ENCODE measurements at regions not wholly inside any gene's neighbourhood (a gene's known extent, or its start where the extent isn't known, plus 50 kb on each side); places are given as distances from the start of the nearest gene placed in this dataset.

GRCh38 chr6:159404296-159404695, 235.1 kb downstream of the FNDC1 start:
- no peaks in the 10 kb centered on the region for H3K79me2 ChIP-seq (ENCODE audit: control insufficient read depth, insufficient read depth, low read length)
- H3K36me3 ChIP-seq (ENCODE audit: control insufficient read depth in 2 of 2, extremely low read depth in 1 of 2, insufficient read depth in 2 of 2, low read length in 2 of 2), result no peaks in the 10 kb centered on the region
- H4K20me1 ChIP-seq (ENCODE audit: control insufficient read depth, extremely low read depth, insufficient read depth, low read length), result no peaks in the 10 kb centered on the region
- H3K9me3 ChIP-seq (ENCODE audit: control insufficient read depth, low read depth, low read length), result no peaks in the 10 kb centered on the region
- DNase-seq (ENCODE audit: low read depth, low spot score), result no peak
- dilution Hi-C loops (cut with MboI; ENCODE audit: extremely low pct_ligation_motif_present, low sequenced_read_pairs), result no loop called here
- no peaks in the 10 kb centered on the region for H3K9me1 ChIP-seq (ENCODE audit: control insufficient read depth, extremely low read depth, insufficient read depth, low read length)
- no peak overlapping the region for H2AFZ ChIP-seq (ENCODE audit: control insufficient read depth, low read length)
- no peak overlapping the region for H3K27ac ChIP-seq (ENCODE audit: control insufficient read depth, insufficient read depth, low read length)
- H3K4me3 ChIP-seq (ENCODE audit: control insufficient read depth in 2 of 3, extremely low read depth in 1 of 3, insufficient read depth in 2 of 3, low read depth in 1 of 3, low read length in 3 of 3), result no peak overlapping the region
- FAIRE-seq, result no peak
- H3K27me3 ChIP-seq (ENCODE audit: control insufficient read depth, extremely low read depth, insufficient read depth, low read length), result no peaks in the 10 kb centered on the region
- TF ChIP-seq EZH2 (IDR thresholded peaks at IDR 0.05; ENCODE audit: low read length) (no peak), CTCF (optimal IDR thresholded peaks at IDR 0.05 in 1 of 3, IDR thresholded peaks at IDR 0.05 in 1 of 3, conservative IDR thresholded peaks at IDR 0.05 in 1 of 3; ENCODE audit: extremely low read depth in 1 of 3, insufficient read depth in 2 of 3, low read length in 3 of 3) (no peak)
- no peak overlapping the region for H3K4me2 ChIP-seq (ENCODE audit: control insufficient read depth, extremely low read depth, insufficient read depth, low read depth, low read length)
- no peak overlapping the region for H3K9ac ChIP-seq (ENCODE audit: control insufficient read depth, extremely low read depth, insufficient read depth, low read length)
- H3K4me1 ChIP-seq (ENCODE audit: control insufficient read depth, extremely low read depth, insufficient read depth, low read length), result no peaks in the 10 kb centered on the region

DNA sequence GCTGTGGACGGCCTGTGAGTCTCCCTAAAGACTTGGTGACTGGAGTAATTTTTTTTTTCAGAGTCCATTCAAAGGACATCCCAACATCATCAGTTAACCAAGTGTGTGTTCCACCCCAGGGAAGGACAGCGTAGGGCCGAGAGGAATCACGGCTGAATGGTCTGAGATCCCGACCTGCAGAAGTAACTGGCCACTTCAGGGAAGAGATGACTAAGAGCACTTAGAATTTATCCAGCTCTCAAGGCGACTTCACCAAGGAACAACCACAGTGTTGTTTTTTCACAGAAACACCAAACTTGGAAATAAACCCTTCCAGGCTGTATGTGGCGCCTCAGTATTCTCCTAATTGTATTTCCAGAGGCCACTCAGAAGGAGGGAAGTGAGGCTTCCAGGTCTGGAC, 231.6 kb downstream of the FNDC1 start:
- Histone ChIP-seq H2AFZ (ENCODE audit: control insufficient read depth, low read length) (no peak overlapping the region), H4K20me1 (ENCODE audit: control insufficient read depth, extremely low read depth, insufficient read depth, low read length) (no peaks in the 10 kb centered on the region), H3K27ac (ENCODE audit: control insufficient read depth, insufficient read depth, low read length) (no peak overlapping the region), H3K36me3 (ENCODE audit: control insufficient read depth in 2 of 2, extremely low read depth in 1 of 2, insufficient read depth in 2 of 2, low read length in 2 of 2) (no peaks in the 10 kb centered on the region), H3K9me1 (ENCODE audit: control insufficient read depth, extremely low read depth, insufficient read depth, low read length) (no peaks in the 10 kb centered on the region), H3K79me2 (ENCODE audit: control insufficient read depth, insufficient read depth, low read length) (no peaks in the 10 kb centered on the region), H3K9me3 (ENCODE audit: control insufficient read depth, low read depth, low read length) (no peaks in the 10 kb centered on the region), H3K4me3 (ENCODE audit: control insufficient read depth in 2 of 3, extremely low read depth in 1 of 3, insufficient read depth in 2 of 3, low read depth in 1 of 3, low read length in 3 of 3) (no peak overlapping the region), H3K9ac (ENCODE audit: control insufficient read depth, extremely low read depth, insufficient read depth, low read length) (no peak overlapping the region), H3K27me3 (ENCODE audit: control insufficient read depth, extremely low read depth, insufficient read depth, low read length) (no peaks in the 10 kb centered on the region), H3K4me1 (ENCODE audit: control insufficient read depth, extremely low read depth, insufficient read depth, low read length) (no peaks in the 10 kb centered on the region), H3K4me2 (ENCODE audit: control insufficient read depth, extremely low read depth, insufficient read depth, low read depth, low read length) (no peak overlapping the region)
- no peak for FAIRE-seq
- dilution Hi-C loops (cut with MboI; ENCODE audit: extremely low pct_ligation_motif_present, low sequenced_read_pairs), result no loop called here
- DNase-seq (ENCODE audit: low read depth, low spot score), result no peak
- TF ChIP-seq CTCF (optimal IDR thresholded peaks at IDR 0.05 in 1 of 3, IDR thresholded peaks at IDR 0.05 in 1 of 3, conservative IDR thresholded peaks at IDR 0.05 in 1 of 3; ENCODE audit: extremely low read depth in 1 of 3, insufficient read depth in 2 of 3, low read length in 3 of 3) (no peak), EZH2 (IDR thresholded peaks at IDR 0.05; ENCODE audit: low read length) (no peak)

Data from keratinocyte (primary cell).